Naive thymus-derived CD4-positive, alpha-beta T cell (primary cell): ENCODE measurements at regions not wholly inside any gene's neighbourhood (a gene's known extent, or its start where the extent isn't known, plus 50 kb on each side); places are given as distances from the start of the nearest gene placed in this dataset.
"Not testable (repeated sequence)": the region's sequence is repeated elsewhere in the genome, so short reads cannot be mapped to it uniquely, and the experiment has no call there.

Source experiments
- ATAC-seq: fragments of 150-1000 bp; cut with Tn5 transposase; 2 replicates; pipeline ENCODE4 v1.10.0; 2021; ENCODE audit warnings: mild to moderate bottlenecking, moderate library complexity
- CTCF ChIA-PET: fragments of 350-600 bp; sonication (Branson Sonifier 250); formaldehyde crosslinking; loops from one replicate; lab custom pipeline; 2021; ENCODE audit warnings: antibody characterized with exemption; lab: Charles Lee
- POLR2A ChIA-PET: fragments of 350-600 bp; sonication (Branson Sonifier 250); formaldehyde crosslinking; loops from one replicate; lab custom pipeline; 2021; ENCODE audit warnings: antibody characterized with exemption, inconsistent platforms; lab: Charles Lee
- DNase-seq, 9 donors: peaks; one replicate each; pipeline versions ENCODE4 v3.0.0 to v3.0.0-alpha.2; 2020 to 2022; ENCODE audit warnings: mixed read lengths in 1 of 9
- H3K27ac ChIP-seq: one replicate; pipeline ENCODE4 v1.7.0; 2013; ENCODE audit warnings: mild to moderate bottlenecking, low read depth, low read length, moderate library complexity
- H3K27me3 ChIP-seq, 2 donors: one replicate each; pipeline ENCODE4 v1.7.0; 2013; ENCODE audit warnings: low read length in 2 of 2, mild to moderate bottlenecking in 2 of 2, moderate library complexity in 2 of 2; ENCODE audit not compliant: control insufficient read depth in 2 of 2, insufficient read depth in 2 of 2
- H3K36me3 ChIP-seq, 3 experiments: 1 replicate in 2 of 3; 2 replicates in 1 of 3; pipeline ENCODE4 v1.7.0; 2013; ENCODE audit warnings: low read length in 3 of 3, mild to moderate bottlenecking in 3 of 3, moderate library complexity in 1 of 3; ENCODE audit not compliant: insufficient read depth in 3 of 3, control insufficient read depth in 2 of 3
- H3K4me1 ChIP-seq, 2 donors: one replicate each; pipeline ENCODE4 v1.7.0; 2013; ENCODE audit warnings: low read length in 2 of 2, mild to moderate bottlenecking in 2 of 2, moderate library complexity in 1 of 2; ENCODE audit not compliant: control insufficient read depth in 2 of 2, insufficient read depth in 2 of 2
- H3K4me3 ChIP-seq: 2 replicates; pipeline ENCODE4 v1.7.0; 2013; ENCODE audit warnings: mild to moderate bottlenecking, low read length
- H3K9me3 ChIP-seq, 3 experiments: 1 replicate in 2 of 3; 2 replicates in 1 of 3; pipeline ENCODE4 v1.7.0; 2013; ENCODE audit warnings: low read length in 3 of 3; ENCODE audit not compliant: control insufficient read depth in 2 of 3
- H3K27ac Mint-ChIP-seq, 9 donors: one replicate each; pipeline ENCODE4 v1.8.0; 2020 to 2022; ENCODE audit warnings: mixed read lengths in 9 of 9, mild to moderate bottlenecking in 8 of 9, moderate library complexity in 5 of 9, inconsistent platforms in 2 of 9
- H3K27me3 Mint-ChIP-seq, 5 donors: one replicate each; pipeline ENCODE4 v1.8.0; 2021 to 2022; ENCODE audit warnings: mixed read lengths in 5 of 5, mild to moderate bottlenecking in 1 of 5
- H3K36me3 Mint-ChIP-seq, 5 donors: one replicate each; pipeline ENCODE4 v1.8.0; 2020 to 2022; ENCODE audit warnings: mixed read lengths in 5 of 5, mild to moderate bottlenecking in 3 of 5, inconsistent platforms in 1 of 5
- H3K4me1 Mint-ChIP-seq, 7 donors: one replicate each; pipeline ENCODE4 v1.8.0; 2020 to 2022; ENCODE audit warnings: mixed read lengths in 7 of 7, mild to moderate bottlenecking in 3 of 7, inconsistent platforms in 1 of 7
- H3K4me3 Mint-ChIP-seq, 10 donors: one replicate each; pipeline ENCODE4 v1.8.0; 2020 to 2022; ENCODE audit warnings: mild to moderate bottlenecking in 10 of 10, mixed read lengths in 10 of 10, moderate library complexity in 6 of 10, inconsistent platforms in 2 of 10
- H3K9me3 Mint-ChIP-seq, 11 donors: one replicate each; pipeline ENCODE4 v1.8.0; 2020 to 2022; ENCODE audit warnings: mixed read lengths in 11 of 11, mild to moderate bottlenecking in 4 of 11, inconsistent platforms in 1 of 11, moderate library complexity in 1 of 11
- intact Hi-C, 2 donors: fragments of 100-400 bp; cut with micrococcal nuclease; formaldehyde crosslinking; loops; one replicate each; pipeline ENCODE4 v1.15.1; 2023

DNA sequence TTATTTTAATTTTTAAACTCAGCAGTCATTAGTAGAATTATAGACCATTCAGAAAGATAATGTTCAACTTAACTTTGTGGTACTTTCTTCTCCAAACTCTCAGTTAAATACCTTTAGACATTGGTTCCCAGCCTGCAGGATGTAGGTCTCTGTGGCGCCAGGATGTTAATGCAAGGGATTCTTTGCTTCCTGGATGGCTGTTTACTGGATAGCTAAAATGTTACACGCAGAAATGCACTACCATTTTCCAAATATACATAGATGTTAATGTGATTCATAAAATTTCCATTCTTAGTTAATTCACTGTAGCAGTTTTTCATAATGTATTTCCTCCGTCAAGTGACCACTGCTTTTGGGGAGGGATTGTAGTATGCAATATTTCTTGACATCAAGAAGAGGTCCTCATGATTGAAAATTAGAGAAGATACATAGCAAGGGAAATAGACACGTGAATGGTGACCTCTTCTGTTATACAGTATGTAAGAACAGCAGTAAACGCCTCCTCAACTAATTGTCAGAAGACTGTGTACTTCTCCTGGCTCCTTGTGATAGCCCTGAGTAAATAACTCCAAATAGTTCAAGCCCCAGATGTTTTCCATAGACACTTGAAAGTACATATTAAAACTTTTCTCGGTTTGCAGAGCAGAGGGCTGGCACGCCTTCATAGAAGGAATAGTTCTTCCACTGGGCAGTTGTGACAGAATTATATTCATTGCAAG lies 128.8 kb downstream of the LCA5 start:
- no peaks in the 10 kb centered on the region for H3K36me3 Mint-ChIP-seq
- CTCF ChIA-PET = no interaction called here
- no peaks in the 10 kb centered on the region for H3K27me3 ChIP-seq

DNA sequence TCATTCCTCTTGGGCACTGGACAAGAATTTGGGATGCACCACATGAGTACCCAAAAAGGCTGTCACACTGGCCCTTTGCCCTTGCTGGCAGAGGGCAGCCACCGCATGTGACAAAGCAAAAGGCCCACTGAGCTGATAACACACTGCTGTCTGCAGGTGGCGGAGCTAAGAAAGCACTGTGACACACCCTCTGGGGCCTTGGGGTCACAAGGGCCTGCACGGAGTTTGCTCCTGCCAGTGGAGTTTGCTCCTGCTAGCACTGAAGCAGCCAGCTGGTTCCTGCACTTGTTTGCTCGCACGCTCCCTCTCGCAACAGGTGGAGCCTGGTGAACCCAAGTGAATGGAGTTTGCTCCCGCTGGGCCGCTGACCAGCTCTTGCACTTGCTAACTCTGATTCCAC lies 132.6 kb downstream of the LCA5 start:
- ChIA-PET CTCF (no interaction called here), POLR2A (no interaction called here)
- intact Hi-C loops = no loop called here
- no peak for ATAC-seq
- no peaks in the 10 kb centered on the region for H3K36me3 ChIP-seq
- no peaks in the 10 kb centered on the region for H3K9me3 Mint-ChIP-seq
- no peak overlapping the region for H3K4me3 ChIP-seq
- no peaks in the 10 kb centered on the region for H3K27me3 ChIP-seq
- H3K27ac Mint-ChIP-seq = no peak overlapping the region
- no peak for DNase-seq
- H3K36me3 Mint-ChIP-seq = no peaks in the 10 kb centered on the region
- H3K4me3 Mint-ChIP-seq = no peak overlapping the region
- no peaks in the 10 kb centered on the region for H3K4me1 ChIP-seq
- H3K4me1 Mint-ChIP-seq = peaks cover 0 to 2% (median 0%) of the 10 kb centered on the region in 7 donors
- H3K27ac ChIP-seq = no peak overlapping the region
- no peaks in the 10 kb centered on the region for H3K9me3 ChIP-seq
- peaks cover 0 to 7% (median 0%) of the 10 kb centered on the region in 5 donors for H3K27me3 Mint-ChIP-seq

More for the DNA sequence above, 128.8 kb downstream of the LCA5 start:
- POLR2A ChIA-PET = no interaction called here
- H3K4me3 Mint-ChIP-seq = no peak overlapping the region
- H3K27ac Mint-ChIP-seq = no peak overlapping the region
- Histone ChIP-seq H3K9me3 (no peaks in the 10 kb centered on the region), H3K27ac (no peak overlapping the region), H3K4me1 (no peaks in the 10 kb centered on the region), H3K36me3 (no peaks in the 10 kb centered on the region), H3K4me3 (no peak overlapping the region)
- peaks cover 0 to under 1% (median 0%) of the 10 kb centered on the region in 7 donors for H3K4me1 Mint-ChIP-seq
- no peaks in the 10 kb centered on the region for H3K9me3 Mint-ChIP-seq
- intact Hi-C loops = no loop called here
- H3K27me3 Mint-ChIP-seq = peaks cover 0 to 7% (median 0%) of the 10 kb centered on the region in 5 donors
- no peak for ATAC-seq
- DNase-seq = no peak

GRCh38 chr6:79404261-79404660 lies 133.0 kb downstream of the LCA5 start:
- ATAC-seq (no peak), DNase-seq (no peak)
- peaks cover 0 to 2% (median 0%) of the 10 kb centered on the region in 7 donors for H3K4me1 Mint-ChIP-seq
- H3K9me3 Mint-ChIP-seq = no peaks in the 10 kb centered on the region
- intact Hi-C loops = no loop called here
- H3K27ac ChIP-seq = no peak overlapping the region
- peaks cover 0 to 7% (median 0%) of the 10 kb centered on the region in 5 donors for H3K27me3 Mint-ChIP-seq
- H3K27ac Mint-ChIP-seq = no peak overlapping the region
- H3K27me3 ChIP-seq = no peaks in the 10 kb centered on the region
- no peak overlapping the region for H3K4me3 Mint-ChIP-seq
- H3K4me1 ChIP-seq = no peaks in the 10 kb centered on the region
- H3K9me3 ChIP-seq = no peaks in the 10 kb centered on the region
- H3K4me3 ChIP-seq = no peak overlapping the region
- no peaks in the 10 kb centered on the region for H3K36me3 Mint-ChIP-seq
- no peaks in the 10 kb centered on the region for H3K36me3 ChIP-seq
- ChIA-PET POLR2A (no interaction called here), CTCF (no interaction called here)

- Histone ChIP-seq H3K27ac (no peak overlapping the region), H3K27me3 (no peaks in the 10 kb centered on the region), H3K4me1 (no peaks in the 10 kb centered on the region), H3K36me3 (no peaks in the 10 kb centered on the region), H3K9me3 (no peaks in the 10 kb centered on the region), H3K4me3 (no peak overlapping the region)
- Mint-ChIP-seq H3K36me3 (peaks cover 0 to under 1% (median 0%) of the 10 kb centered on the region in 5 donors), H3K4me3 (no peak overlapping the region), H3K9me3 (peaks cover 0 to under 1% (median 0%) of the 10 kb centered on the region in 11 donors), H3K27me3 (peaks cover 0 to 2% (median 0%) of the 10 kb centered on the region in 5 donors), H3K27ac (no peak overlapping the region), H3K4me1 (peaks cover 0 to 2% (median 0%) of the 10 kb centered on the region in 7 donors)
- ChIA-PET POLR2A (no interaction called here), CTCF (no interaction called here)
- no peak for ATAC-seq
- intact Hi-C loops = no loop called here
- DNase-seq = no peak
Measured at GRCh38 chr6:79403563-79403962, 133.7 kb downstream of the LCA5 start.

- Histone ChIP-seq H3K27me3 (no peaks in the 10 kb centered on the region), H3K4me1 (no peaks in the 10 kb centered on the region), H3K4me3 (no peak overlapping the region), H3K36me3 (no peaks in the 10 kb centered on the region), H3K27ac (no peak overlapping the region), H3K9me3 (no peaks in the 10 kb centered on the region)
- ATAC-seq = no peak
- peaks cover 0 to 5% (median 2%) of the 10 kb centered on the region in 11 donors for H3K9me3 Mint-ChIP-seq
- no peak overlapping the region for H3K4me3 Mint-ChIP-seq
- peaks cover 0 to 2% (median 0%) of the 10 kb centered on the region in 7 donors for H3K4me1 Mint-ChIP-seq
- H3K36me3 Mint-ChIP-seq = peaks cover 0 to 5% (median 0%) of the 10 kb centered on the region in 5 donors
- POLR2A ChIA-PET = no interaction called here
- intact Hi-C loops = no loop called here
- CTCF ChIA-PET = no interaction called here
- H3K27ac Mint-ChIP-seq = no peak overlapping the region
- DNase-seq = no peak
- peaks cover 0 to 5% (median 0%) of the 10 kb centered on the region in 5 donors for H3K27me3 Mint-ChIP-seq
Measured at GRCh38 chr6:79403086-79403485, 134.1 kb downstream of the LCA5 start.

DNA sequence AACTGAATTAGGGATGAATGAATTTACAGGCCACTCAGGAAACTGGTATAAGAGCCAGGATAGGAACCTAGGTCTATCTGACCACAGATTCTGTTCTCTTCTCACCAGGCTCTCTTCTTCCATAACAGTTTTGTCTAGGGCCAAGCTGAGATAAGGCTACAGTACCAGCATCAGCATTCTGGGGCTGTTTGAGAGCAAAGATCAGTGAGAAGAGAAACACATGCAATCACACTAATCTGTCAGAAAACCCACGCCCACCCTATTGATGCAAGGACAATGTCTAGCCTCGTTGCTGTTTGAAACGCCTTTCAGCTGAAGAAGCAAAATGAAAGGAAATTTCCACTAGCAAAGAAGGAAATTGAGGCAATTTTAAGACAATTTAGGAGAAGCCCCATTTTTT lies 137.7 kb downstream of the LCA5 start:
- H3K4me3 Mint-ChIP-seq = no peak overlapping the region
- intact Hi-C loops = no loop called here
- Histone ChIP-seq H3K27ac (no peak overlapping the region), H3K9me3 (no peaks in the 10 kb centered on the region), H3K4me1 (no peaks in the 10 kb centered on the region), H3K36me3 (no peaks in the 10 kb centered on the region), H3K27me3 (no peaks in the 10 kb centered on the region), H3K4me3 (no peak overlapping the region)
- H3K4me1 Mint-ChIP-seq = peaks cover 0 to 2% (median 0%) of the 10 kb centered on the region in 7 donors
- peaks cover 0 to 9% (median 5%) of the 10 kb centered on the region in 5 donors for H3K27me3 Mint-ChIP-seq
- no peak overlapping the region for H3K27ac Mint-ChIP-seq
- POLR2A ChIA-PET = no interaction called here
- no peak for DNase-seq
- CTCF ChIA-PET = no interaction called here
- no peak for ATAC-seq
- peaks cover 0 to 10% (median 2%) of the 10 kb centered on the region in 11 donors for H3K9me3 Mint-ChIP-seq
- H3K36me3 Mint-ChIP-seq = peaks cover 0 to 5% (median 0%) of the 10 kb centered on the region in 5 donors

DNA sequence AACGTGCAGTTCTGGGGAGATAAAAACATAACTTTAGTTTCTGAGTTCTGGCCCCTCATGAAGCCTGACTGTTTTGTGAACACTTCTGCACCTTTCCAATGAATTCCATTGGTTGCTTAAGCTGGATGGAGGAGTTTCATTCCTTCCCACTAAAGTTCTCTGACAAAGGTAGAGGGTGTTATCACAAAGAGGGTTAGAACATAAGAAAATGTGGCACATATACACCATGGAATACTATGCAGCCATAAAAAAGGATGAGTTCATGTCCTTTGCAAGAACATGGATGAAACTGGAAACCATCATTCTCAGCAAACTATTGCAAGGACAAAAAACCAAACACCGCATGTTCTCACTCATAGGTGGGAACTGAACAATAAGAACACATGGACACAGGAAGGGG lies 138.6 kb downstream of the LCA5 start:
- H3K36me3 ChIP-seq, H3K27ac ChIP-seq, intact Hi-C loops, H3K4me3 ChIP-seq, H3K27me3 ChIP-seq, POLR2A ChIA-PET, H3K4me1 Mint-ChIP-seq, H3K27ac Mint-ChIP-seq, CTCF ChIA-PET, H3K4me3 Mint-ChIP-seq, H3K9me3 ChIP-seq, H3K27me3 Mint-ChIP-seq, H3K4me1 ChIP-seq, H3K36me3 Mint-ChIP-seq, ATAC-seq, DNase-seq: not testable (repeated sequence)
- peaks cover 0 to 10% (median 3%) of the 10 kb centered on the region in 11 donors for H3K9me3 Mint-ChIP-seq
